ENCODE measurements at regions not wholly inside any gene's neighbourhood (a gene's known extent, or its start where the extent isn't known, plus 50 kb on each side); places are given as distances from the start of the nearest gene placed in this dataset.

GRCh38 chr9:13814647-13815400 is 499.1 kb downstream of the NFIB start:
- no peak overlapping the region for H3K4me3 ChIP-seq (ENCODE audit: control insufficient read depth, low read depth, low read length)
- TF ChIP-seq CTCF (IDR thresholded peaks at IDR 0.05; ENCODE audit: control insufficient read depth, insufficient read depth, low read depth, low read length, missing control alignments), result no peak
- DNase-seq (ENCODE audit: low read depth), result no peak

GRCh38 chr9:13811876-13812275 is 502.1 kb downstream of the NFIB start:
- TF ChIP-seq CTCF (IDR thresholded peaks at IDR 0.05; ENCODE audit: control insufficient read depth, insufficient read depth, low read depth, low read length, missing control alignments), result no peak
- no peak overlapping the region for H3K4me3 ChIP-seq (ENCODE audit: control insufficient read depth, low read depth, low read length)
- DNase-seq (ENCODE audit: low read depth), result no peak

- TF ChIP-seq CTCF (IDR thresholded peaks at IDR 0.05; ENCODE audit: control insufficient read depth, insufficient read depth, low read depth, low read length, missing control alignments), result no peak
- DNase-seq (ENCODE audit: low read depth), result no peak
- no peak overlapping the region for H3K4me3 ChIP-seq (ENCODE audit: control insufficient read depth, low read depth, low read length)
Observed at GRCh38 chr9:13810510-13810909, 503.4 kb downstream of the NFIB start.

GRCh38 chr9:13809401-13809800 is 504.5 kb downstream of the NFIB start:
- DNase-seq (ENCODE audit: low read depth), result no peak
- H3K4me3 ChIP-seq (ENCODE audit: control insufficient read depth, low read depth, low read length), result no peak overlapping the region
- TF ChIP-seq CTCF (IDR thresholded peaks at IDR 0.05; ENCODE audit: control insufficient read depth, insufficient read depth, low read depth, low read length, missing control alignments), result no peak

- no peak overlapping the region for H3K4me3 ChIP-seq (ENCODE audit: control insufficient read depth, low read depth, low read length)
- TF ChIP-seq CTCF (IDR thresholded peaks at IDR 0.05; ENCODE audit: control insufficient read depth, insufficient read depth, low read depth, low read length, missing control alignments), result no peak
- DNase-seq (ENCODE audit: low read depth), result no peak
Observed at GRCh38 chr9:13807118-13807517, 506.8 kb downstream of the NFIB start.

GRCh38 chr9:13806714-13807113 is 507.2 kb downstream of the NFIB start:
- H3K4me3 ChIP-seq (ENCODE audit: control insufficient read depth, low read depth, low read length), result no peak overlapping the region
- TF ChIP-seq CTCF (IDR thresholded peaks at IDR 0.05; ENCODE audit: control insufficient read depth, insufficient read depth, low read depth, low read length, missing control alignments), result no peak
- DNase-seq (ENCODE audit: low read depth), result no peak

Measured in AG09309 (cell line).